K562 (cell line): ENCODE measurements at regions not wholly inside any gene's neighbourhood (a gene's known extent, or its start where the extent isn't known, plus 50 kb on each side); places are given as distances from the start of the nearest gene placed in this dataset.

Experiments used
- BRD4 ChIP-seq: fragments of 200-600 bp; sonication (generic); IDR thresholded peaks from 2 replicates; pipeline ENCODE4 v1.6.1; 2017; ENCODE audit warnings: inconsistent platforms
- CTCF ChIP-seq, 3 experiments: IDR thresholded peaks in 2 of 3; conservative IDR thresholded peaks in 1 of 3; 2 replicates each; pipeline ENCODE4 v1.5.1; 2011 to 2012; ENCODE audit warnings: low read length in 3 of 3, mild to moderate bottlenecking in 3 of 3, control low read depth in 2 of 3, improper control_type of control experiment in 1 of 3, inconsistent platforms in 1 of 3, low read depth in 1 of 3, mixed read lengths in 1 of 3, moderate library complexity in 1 of 3; ENCODE audit not compliant: insufficient read depth in 2 of 3
- DACH1 ChIP-seq: fragments of 450-650 bp; IDR thresholded peaks from 2 replicates; pipeline ENCODE4 v1.6.1; 2018; ENCODE audit not compliant: partially characterized antibody
- ELF1 ChIP-seq: fragments of 200-800 bp; sonication (Bioruptor generic); IDR thresholded peaks from 2 replicates; pipeline ENCODE4 v1.6.1; 2016; ENCODE audit warnings: missing genetic modification characterization, missing compliant biosample characterization
- POLR2AphosphoS5 ChIP-seq: IDR thresholded peaks from 2 replicates; pipeline ENCODE4 v1.6.1; 2011; ENCODE audit warnings: mild to moderate bottlenecking, low read depth, low read length, moderate library complexity; ENCODE audit not compliant: control insufficient read depth, insufficient read depth
- POLR3G ChIP-seq: IDR thresholded peaks from 2 replicates; pipeline ENCODE4 v1.6.1; 2011; ENCODE audit not compliant: insufficient read length, insufficient replicate concordance; ENCODE audit errors: extremely low read depth
- RBFOX2 ChIP-seq: fragments of 200-400 bp; formaldehyde crosslinking; IDR thresholded peaks from 2 replicates; pipeline ENCODE4 v1.6.1; 2017; ENCODE audit warnings: low read depth, mild to moderate bottlenecking, low read length, moderate library complexity
- TBP ChIP-seq: optimal IDR thresholded peaks from 2 replicates; pipeline ENCODE3; 2011; ENCODE audit warnings: low read depth, low read length, improper control_type of control experiment
- ZBTB26 ChIP-seq: fragments of 450-650 bp; formaldehyde crosslinking; IDR thresholded peaks from 2 replicates; pipeline ENCODE4 v1.4.0; 2022; ENCODE audit warnings: missing genetic modification characterization
- ZEB2 ChIP-seq: fragments of 450-650 bp; IDR thresholded peaks from 2 replicates; pipeline ENCODE4 v1.6.1; 2016
- TF ChIP-seq, protein P1 (sequence below): fragments of 250-450 bp; sonication (Bioruptor Pico); IDR thresholded peaks from 2 replicates; pipeline ENCODE4 v1.9.0; 2021; ENCODE audit warnings: mild to moderate bottlenecking
- TF ChIP-seq, protein P2 (sequence below): fragments of 250-450 bp; sonication (Bioruptor Pico); IDR thresholded peaks from 2 replicates; pipeline ENCODE4 v1.5.0; 2020; ENCODE audit warnings: mild to moderate bottlenecking, borderline replicate concordance

DNA sequence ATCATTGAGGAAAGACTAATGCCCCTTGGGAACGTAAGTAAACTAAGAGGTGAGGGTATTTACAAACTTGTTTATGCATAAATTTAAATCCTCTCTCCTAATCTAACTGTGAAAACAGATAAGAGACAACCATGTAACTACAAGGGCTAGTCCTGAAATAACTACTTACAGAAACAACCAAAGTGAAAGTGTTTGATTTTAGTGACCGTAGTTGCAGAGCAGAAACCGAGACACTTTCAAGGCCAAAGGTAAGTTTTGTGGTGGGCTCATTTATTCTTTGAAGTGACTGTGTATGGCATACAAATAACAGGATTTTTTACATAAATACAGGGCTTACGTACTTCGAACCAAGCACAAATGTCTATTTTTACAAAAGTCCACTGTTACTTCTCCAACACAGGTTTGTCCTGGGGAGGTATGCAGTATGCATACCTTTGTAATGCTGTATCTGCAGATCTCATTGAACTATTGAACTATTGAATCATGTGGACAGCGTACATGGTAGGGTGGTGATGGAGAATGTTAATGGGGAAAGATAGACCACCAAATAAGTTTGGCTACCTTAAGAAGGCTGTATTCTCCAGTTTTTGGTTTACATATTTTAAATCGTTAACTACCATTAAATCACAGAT is 99.6 kb upstream of the RBMS3 start:
- TF ChIP-seq POLR2AphosphoS5, result no peak
- no peak for TF ChIP-seq CTCF (IDR thresholded peaks at IDR 0.05 in 2 of 3, conservative IDR thresholded peaks at IDR 0.05 in 1 of 3; ENCODE audit: insufficient read depth in 2 of 3, low read depth in 1 of 3, low read length in 3 of 3)
- TF ChIP-seq ELF1 (tag), result no peak
- no peak for TF ChIP-seq BRD4
- no peak for TF ChIP-seq RBFOX2
- no peak for TF ChIP-seq TBP
- TF ChIP-seq POLR3G, result no peak
- TF ChIP-seq, protein P1, sequence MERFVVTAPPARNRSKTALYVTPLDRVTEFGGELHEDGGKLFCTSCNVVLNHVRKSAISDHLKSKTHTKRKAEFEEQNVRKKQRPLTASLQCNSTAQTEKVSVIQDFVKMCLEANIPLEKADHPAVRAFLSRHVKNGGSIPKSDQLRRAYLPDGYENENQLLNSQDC (CRISPR knock-in tag), result no peak
- TF ChIP-seq ZBTB26 (CRISPR knock-in tag), result no peak
- no peak for TF ChIP-seq DACH1
- TF ChIP-seq ZEB2, result no peak
- TF ChIP-seq, protein P2, sequence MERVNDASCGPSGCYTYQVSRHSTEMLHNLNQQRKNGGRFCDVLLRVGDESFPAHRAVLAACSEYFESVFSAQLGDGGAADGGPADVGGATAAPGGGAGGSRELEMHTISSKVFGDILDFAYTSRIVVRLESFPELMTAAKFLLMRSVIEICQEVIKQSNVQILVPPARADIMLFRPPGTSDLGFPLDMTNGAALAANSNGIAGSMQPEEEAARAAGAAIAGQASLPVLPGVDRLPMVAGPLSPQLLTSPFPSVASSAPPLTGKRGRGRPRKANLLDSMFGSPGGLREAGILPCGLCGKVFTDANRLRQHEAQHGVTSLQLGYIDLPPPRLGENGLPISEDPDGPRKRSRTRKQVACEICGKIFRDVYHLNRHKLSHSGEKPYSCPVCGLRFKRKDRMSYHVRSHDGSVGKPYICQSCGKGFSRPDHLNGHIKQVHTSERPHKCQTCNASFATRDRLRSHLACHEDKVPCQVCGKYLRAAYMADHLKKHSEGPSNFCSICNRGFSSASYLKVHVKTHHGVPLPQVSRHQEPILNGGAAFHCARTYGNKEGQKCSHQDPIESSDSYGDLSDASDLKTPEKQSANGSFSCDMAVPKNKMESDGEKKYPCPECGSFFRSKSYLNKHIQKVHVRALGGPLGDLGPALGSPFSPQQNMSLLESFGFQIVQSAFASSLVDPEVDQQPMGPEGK (CRISPR knock-in tag), result no peak
